HG03064 (cell line): ENCODE measurements at regions not wholly inside any gene's neighbourhood (a gene's known extent, or its start where the extent isn't known, plus 50 kb on each side); places are given as distances from the start of the nearest gene placed in this dataset.
"Not testable (repeated sequence)": the region's sequence is repeated elsewhere in the genome, so short reads cannot be mapped to it uniquely, and the experiment has no call there.

Experiments
- ATAC-seq: cut with Tn5 transposase; IDR thresholded peaks from one replicate; pipeline ENCODE4 v1.9.1; 2021; ENCODE audit warnings: low read depth; ENCODE audit not compliant: unreplicated experiment

DNA sequence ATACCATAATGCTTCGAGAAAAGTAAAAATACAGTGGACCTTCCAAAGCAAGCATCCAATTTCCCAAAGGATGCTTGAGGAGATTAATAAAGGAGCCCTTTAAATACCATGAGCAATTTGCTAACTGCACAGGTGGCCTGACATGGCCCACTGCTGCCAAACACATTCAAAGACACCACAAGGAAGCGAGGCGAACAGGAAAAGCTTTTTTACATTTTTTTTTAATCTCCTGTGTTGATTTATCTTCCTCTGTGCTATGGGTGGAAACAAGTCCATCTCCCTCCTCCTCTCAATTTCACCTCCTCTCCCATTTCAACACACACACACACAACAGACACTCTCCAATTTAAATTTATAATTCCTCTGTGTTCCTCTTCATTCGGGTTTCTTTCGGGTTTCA is 243.4 kb downstream of the IGSF11 start:
- no peak for ATAC-seq

DNA sequence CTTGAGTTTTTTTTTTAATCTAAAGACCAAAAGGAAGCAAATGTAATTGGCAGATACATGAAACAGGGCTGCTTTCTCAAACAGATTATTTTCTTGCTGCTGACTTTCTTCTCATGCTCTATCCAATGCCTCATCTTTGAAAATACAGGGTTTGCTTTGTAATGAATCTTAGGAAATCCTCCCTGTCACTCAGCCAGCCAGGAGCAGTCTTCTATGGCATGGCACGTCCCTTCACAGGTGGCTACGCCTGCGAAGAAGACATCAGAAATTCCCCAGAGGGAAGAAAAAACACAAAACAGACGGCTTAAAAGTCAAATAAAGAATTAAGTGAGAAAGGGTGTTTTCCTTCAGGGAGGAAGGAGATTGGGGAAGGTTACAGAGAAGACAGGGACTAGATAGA is 242.5 kb downstream of the IGSF11 start:
- ATAC-seq: no peak

DNA sequence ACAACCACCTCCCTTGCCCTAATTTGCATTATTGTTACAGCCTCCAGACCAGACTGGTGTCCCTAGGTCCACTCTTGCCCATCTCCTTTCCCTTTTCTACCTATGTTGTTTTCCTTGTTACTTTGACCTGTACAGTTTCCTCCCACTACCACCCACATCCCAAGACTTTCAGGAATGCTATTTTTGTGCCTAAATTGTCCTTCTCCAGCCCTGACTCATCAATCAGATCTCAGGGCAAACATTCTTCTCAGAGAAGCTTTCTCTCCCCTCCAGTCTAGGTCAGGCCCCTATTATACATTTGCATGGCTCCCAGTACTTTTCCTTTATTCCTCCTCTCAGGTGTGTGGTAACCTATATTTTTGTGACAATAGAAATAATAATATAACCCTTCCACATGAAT is 241.5 kb downstream of the IGSF11 start:
- ATAC-seq: no peak

GRCh38 chr3:118799303-118799702 is 235.3 kb downstream of the IGSF11 start:
- ATAC-seq: no peak

DNA sequence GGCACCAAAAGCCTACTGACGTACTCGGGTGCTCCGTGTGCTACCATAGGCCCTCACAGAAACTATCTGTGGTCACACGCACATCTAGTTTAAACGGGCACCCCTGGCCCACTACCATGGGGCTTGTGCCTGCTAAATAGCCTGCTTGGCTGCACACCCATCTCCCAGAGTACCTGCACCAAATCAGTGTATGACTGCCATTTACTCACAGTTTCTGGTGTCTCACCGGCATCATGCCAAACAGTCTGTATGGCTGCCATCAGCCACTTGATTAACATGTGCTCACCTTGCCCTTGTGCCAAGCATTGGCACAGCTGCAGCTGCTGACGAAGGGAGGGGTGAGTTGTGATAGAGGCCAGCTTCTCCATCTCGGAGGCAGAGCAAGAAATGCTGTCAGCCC is 232.7 kb downstream of the IGSF11 start:
- ATAC-seq: no peak

DNA sequence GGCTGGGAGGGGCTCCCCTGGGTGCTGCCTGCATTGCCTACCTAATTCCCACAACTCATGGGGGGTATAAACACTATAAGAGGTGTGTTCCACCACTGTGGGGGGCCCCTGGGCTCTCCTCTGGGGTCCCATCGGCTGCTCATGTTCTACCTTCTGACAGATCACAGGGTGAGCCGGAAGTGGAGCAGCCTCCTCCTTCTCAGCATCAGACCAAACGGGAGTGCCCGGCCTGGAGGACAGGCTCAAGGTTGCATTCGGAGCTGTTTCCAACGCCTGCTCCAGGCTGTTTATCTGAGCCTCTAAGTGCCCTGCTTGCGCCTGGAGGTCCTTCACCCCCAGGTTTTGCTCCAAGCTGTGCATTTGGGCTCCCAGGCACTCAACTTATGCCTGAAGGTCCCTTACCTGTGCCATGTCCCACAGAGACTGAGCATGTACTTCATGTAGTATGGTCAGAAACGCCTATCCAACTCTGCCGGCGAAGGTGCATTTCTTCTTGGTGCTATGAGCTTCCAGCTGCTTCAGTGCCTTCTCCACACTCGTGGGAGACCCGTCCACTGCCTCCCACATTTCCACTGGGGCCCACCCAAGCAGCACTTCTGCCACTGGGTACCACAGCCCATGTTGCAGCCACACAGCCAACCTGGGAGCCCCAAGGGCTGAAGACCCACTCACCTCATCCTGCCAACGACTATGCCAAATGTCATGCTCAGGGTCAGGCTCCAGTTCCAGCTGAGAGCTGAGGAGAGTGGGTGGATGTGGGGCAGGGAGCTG is 232.1 kb downstream of the IGSF11 start:
- no peak for ATAC-seq

- ATAC-seq: no peak
Measured at GRCh38 chr3:118803096-118803476, 231.6 kb downstream of the IGSF11 start.

DNA sequence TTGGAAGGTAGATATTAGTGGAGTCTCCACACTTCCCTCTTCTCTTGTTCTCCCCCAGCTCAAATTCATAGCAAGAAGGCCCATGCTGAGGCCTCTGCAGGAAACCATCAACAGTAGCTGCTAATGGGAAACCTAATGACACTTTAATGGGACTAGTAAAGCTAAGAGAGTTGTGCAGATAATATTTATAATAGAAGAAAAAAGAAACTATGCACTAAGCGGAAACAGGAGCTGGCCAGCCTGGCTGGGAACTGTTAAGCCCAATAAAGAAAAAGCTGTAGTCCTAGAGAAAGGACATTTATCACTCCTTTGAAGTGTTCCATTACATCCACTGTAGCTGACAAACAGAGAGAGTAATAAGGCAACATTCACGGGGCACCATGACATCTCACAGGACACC is 229.6 kb downstream of the IGSF11 start:
- no peak for ATAC-seq

GRCh38 chr3:118806423-118806822 is 228.2 kb downstream of the IGSF11 start:
- ATAC-seq: no peak

DNA sequence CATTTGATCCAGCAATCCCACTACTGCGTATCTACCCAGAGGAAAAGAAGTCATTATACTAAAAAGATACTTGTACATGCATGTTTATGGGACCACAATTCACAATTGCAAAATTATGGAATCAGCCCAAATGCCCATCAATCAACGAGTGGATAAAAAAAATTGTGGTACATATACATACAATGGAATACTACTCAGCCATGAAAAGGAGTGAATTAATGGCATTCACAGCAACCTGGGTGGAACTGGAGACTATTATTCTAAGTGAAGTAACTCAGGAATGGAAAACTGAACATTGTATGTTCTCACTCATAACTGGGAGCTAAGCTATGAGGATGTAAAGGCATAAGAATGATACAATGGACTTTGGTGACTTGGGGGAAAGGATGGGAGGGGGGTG is 227.3 kb downstream of the IGSF11 start:
- not testable (repeated sequence) for ATAC-seq

DNA sequence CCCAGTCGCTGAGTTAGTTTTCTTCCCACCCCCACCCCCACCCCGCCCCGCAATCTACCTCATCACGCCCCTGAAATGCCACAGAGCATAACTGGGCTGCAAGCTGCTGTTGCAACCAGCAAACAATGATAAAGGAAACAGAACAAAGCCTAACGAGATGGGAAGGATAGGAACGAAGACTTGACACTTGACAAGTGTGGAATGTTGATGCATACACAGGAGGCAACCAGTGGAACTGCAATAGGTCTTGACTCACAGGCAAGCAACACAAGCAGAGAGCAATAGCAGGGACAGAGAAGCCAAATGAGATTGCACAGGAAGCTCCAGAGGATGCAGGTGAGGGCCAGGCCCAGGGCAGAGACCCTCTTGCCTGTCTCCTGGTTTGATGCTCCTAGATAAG is 225.9 kb downstream of the IGSF11 start:
- ATAC-seq: no peak

DNA sequence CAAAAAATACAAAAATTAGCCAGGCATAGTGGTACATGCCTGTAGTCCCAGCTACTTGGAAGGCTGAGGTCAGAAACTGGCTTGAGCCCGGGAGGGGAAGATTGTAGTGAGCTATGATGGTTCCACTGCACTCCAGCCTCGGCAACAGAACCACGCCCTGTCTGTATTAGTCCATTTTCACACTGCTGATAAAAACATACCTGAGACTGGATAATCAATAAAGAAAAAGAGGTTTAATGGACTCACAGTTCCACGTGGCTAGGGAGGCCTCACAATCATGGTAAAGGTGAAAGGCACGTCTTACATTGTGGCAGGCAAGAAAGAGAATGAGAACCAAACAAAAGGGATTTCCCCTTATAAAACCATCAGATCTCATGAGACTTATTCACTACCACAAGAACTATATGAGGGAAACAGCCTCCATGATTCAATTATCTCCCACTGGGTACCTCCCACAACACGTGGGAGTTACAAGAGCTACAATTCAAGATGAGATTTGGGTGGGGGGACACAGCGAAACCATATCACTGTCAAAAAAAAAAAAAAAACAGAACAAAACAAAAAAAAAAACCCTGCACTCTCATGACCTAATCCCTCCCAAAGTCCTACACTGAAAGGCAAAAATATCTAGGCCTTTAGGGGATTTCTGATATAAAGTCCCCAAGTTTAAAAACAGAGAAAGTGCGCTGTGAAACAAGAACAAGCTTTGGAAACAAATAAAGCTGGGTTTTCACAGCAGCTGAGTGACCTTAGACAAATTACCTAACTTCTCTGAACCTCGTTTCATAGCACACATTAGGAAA is 224.7 kb downstream of the IGSF11 start:
- no peak for ATAC-seq

DNA sequence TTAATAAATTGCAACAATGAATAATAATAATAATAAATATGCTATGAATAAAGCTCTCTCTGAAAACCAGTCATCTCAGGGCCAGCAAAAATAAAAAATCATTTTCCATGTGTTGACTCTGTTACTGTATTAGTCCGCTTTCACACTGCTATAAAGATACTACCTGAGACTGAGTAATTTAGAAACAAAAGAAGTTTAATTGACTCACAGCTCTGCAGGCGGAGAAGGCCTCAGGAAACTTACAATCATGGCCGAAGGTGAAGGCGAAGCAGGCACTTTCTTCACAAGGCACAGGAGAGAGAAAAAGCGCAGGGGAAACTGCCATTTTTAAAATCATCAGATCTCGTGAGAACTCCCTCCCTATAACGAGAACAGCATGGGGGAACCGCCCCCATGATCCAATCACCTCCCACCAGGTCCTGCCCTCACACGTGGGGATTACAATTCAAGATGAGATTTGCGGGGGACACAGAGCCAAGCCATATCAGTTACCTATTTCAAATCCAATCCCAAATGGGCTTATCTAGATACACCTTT is 224.1 kb downstream of the IGSF11 start:
- ATAC-seq: no peak

- ATAC-seq: no peak
Measured at GRCh38 chr3:118811236-118811732, 223.4 kb downstream of the IGSF11 start.

GRCh38 chr3:118813472-118813871 is 221.2 kb downstream of the IGSF11 start:
- ATAC-seq: no peak

DNA sequence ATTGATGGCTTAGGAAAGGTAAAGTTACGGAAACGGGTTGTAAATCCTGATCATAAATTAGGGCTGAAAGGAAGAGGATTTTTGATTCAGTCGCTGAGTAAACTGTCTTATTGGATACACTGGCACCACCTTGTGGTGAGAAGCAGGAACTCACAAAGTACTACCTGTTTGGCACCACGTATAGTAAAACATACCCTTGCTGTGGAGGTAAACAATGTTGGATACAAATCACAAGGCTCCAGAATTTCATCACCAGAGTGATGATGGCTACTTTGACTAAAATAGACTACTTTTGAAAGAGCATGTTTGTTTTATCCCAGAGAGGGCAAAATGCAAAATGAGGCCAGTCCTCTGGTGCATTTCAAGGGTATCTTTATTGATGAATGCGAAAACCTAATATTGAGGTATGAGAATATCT is 216.9 kb downstream of the IGSF11 start:
- ATAC-seq: no peak

DNA sequence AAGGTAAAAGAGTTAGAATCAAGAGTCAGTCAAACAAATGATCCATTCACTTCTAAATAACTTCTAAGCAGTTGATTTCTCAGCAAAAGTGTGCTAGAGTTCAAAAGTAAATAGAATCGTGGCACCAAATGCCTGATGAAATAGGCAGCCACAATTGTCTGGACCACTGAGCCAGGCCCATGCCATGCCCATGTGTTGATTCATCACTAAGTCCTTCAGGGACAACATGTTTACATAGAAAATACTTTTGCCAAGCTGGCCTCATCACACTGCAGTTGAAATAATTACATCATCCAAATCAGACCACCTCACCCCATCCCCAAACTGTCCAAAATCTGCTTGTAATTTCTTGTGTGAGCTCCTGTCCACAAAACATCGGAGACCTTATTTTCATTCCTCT is 216.3 kb downstream of the IGSF11 start:
- no peak for ATAC-seq

GRCh38 chr3:118823626-118824025 is 211.0 kb downstream of the IGSF11 start:
- no peak for ATAC-seq

DNA sequence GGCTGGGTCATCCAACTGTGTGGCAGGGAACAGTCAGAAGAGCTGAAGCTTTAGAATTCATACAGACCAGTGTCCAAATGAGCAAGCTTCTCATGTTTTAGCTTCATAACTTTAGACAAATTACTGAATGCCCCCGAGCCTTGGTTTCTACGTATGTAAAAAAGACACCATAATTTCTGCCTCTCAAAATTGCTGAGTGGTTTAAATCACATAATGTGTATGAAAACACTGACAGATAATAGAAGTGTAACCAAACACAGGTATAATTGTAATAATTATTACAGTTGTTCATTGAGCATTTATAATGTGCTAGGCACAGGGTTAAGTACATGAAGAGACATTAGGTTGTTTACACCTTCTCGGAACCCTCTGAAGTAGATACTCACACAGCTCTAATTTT is 207.2 kb downstream of the IGSF11 start:
- no peak for ATAC-seq

GRCh38 chr3:118828351-118828750 is 206.3 kb downstream of the IGSF11 start:
- no peak for ATAC-seq

DNA sequence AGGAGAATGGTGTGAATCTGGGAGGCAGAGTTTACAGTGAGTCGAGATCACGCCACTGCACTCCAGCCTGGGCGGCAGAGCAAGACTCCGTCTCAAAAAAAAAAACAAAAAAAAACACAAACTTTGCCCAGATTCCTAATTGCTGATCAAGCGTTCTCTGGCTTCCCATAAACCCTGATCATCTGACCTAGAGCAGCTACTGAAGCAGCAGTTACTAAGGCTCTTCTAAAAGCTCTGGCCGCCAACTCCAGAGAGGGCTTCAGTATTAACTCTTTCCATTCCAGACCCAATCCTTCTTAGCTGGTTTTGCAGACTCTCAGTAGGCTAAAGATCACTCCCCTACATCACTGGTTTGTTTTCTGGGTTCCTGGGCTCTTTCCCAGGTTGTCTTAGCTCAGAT is 201.6 kb downstream of the IGSF11 start:
- ATAC-seq: no peak

- ATAC-seq: no peak
Measured at GRCh38 chr3:118838871-118839270, 195.8 kb downstream of the IGSF11 start.
